ENCODE measurements at regions not wholly inside any gene's neighbourhood (a gene's known extent, or its start where the extent isn't known, plus 50 kb on each side); places are given as distances from the start of the nearest gene placed in this dataset.
"Not testable (repeated sequence)": the region's sequence is repeated elsewhere in the genome, so short reads cannot be mapped to it uniquely, and the experiment has no call there.

- peak; percentile 91 for FAIRE-seq
- TF ChIP-seq POLR2A (IDR thresholded peaks at IDR 0.05; ENCODE audit: low read depth, low read length) = 0 out of 2 replicates have a peak, but pooled peaks have one; percentile 47
- TF ChIP-seq TAF1 (IDR thresholded peaks at IDR 0.05; ENCODE audit: borderline replicate concordance, low read depth, low read length) = no peak
- no peak for DNase-seq (ENCODE audit: insufficient read length)
Observed at GRCh38 chr1:83499998-83500397, 498.9 kb downstream of the TTLL7 start.

- TF ChIP-seq POLR2A (IDR thresholded peaks at IDR 0.05; ENCODE audit: low read depth, low read length) (no peak), POLR2AphosphoS5 (IDR thresholded peaks at IDR 0.05; ENCODE audit: low read depth, low read length) (no peak), TAF1 (IDR thresholded peaks at IDR 0.05; ENCODE audit: borderline replicate concordance, low read depth, low read length) (no peak)
- no peak for FAIRE-seq
- no peak for DNase-seq (ENCODE audit: insufficient read length)
Observed at GRCh38 chr1:83497563-83497962, 501.4 kb downstream of the TTLL7 start.

- FAIRE-seq (no peak), DNase-seq (ENCODE audit: insufficient read length) (no peak)
- no peak for TF ChIP-seq POLR2AphosphoS5 (IDR thresholded peaks at IDR 0.05; ENCODE audit: low read depth, low read length)
- TF ChIP-seq POLR2A (IDR thresholded peaks at IDR 0.05; ENCODE audit: low read depth, low read length) = no peak
- TF ChIP-seq TAF1 (IDR thresholded peaks at IDR 0.05; ENCODE audit: borderline replicate concordance, low read depth, low read length) = no peak
Observed at GRCh38 chr1:83495560-83495959, 503.4 kb downstream of the TTLL7 start.

GRCh38 chr1:83493633-83494032 lies 505.3 kb downstream of the TTLL7 start:
- TF ChIP-seq TAF1 (IDR thresholded peaks at IDR 0.05; ENCODE audit: borderline replicate concordance, low read depth, low read length) = no peak
- no peak for TF ChIP-seq POLR2A (IDR thresholded peaks at IDR 0.05; ENCODE audit: low read depth, low read length)
- TF ChIP-seq POLR2AphosphoS5 (IDR thresholded peaks at IDR 0.05; ENCODE audit: low read depth, low read length) = no peak
- FAIRE-seq (no peak), DNase-seq (ENCODE audit: insufficient read length) (no peak)

- no peak for TF ChIP-seq POLR2A (IDR thresholded peaks at IDR 0.05; ENCODE audit: low read depth, low read length)
- TF ChIP-seq TAF1 (IDR thresholded peaks at IDR 0.05; ENCODE audit: borderline replicate concordance, low read depth, low read length) = no peak
- no peak for TF ChIP-seq POLR2AphosphoS5 (IDR thresholded peaks at IDR 0.05; ENCODE audit: low read depth, low read length)
- no peak for DNase-seq (ENCODE audit: insufficient read length)
- no peak for FAIRE-seq
Observed at GRCh38 chr1:83491930-83492329, 507.0 kb downstream of the TTLL7 start.

- no peak for DNase-seq (ENCODE audit: insufficient read length)
- TF ChIP-seq POLR2A (IDR thresholded peaks at IDR 0.05; ENCODE audit: low read depth, low read length) (no peak), POLR2AphosphoS5 (IDR thresholded peaks at IDR 0.05; ENCODE audit: low read depth, low read length) (no peak)
- no peak for FAIRE-seq
Observed at GRCh38 chr1:83490988-83491387, 507.9 kb downstream of the TTLL7 start.

- peak; percentile 100 for FAIRE-seq
- DNase-seq (ENCODE audit: insufficient read length) = not testable (repeated sequence)
Observed at GRCh38 chr1:83488105-83488504, 510.8 kb downstream of the TTLL7 start.

- FAIRE-seq = not testable (repeated sequence)
Observed at GRCh38 chr1:83487460-83487859, 511.5 kb downstream of the TTLL7 start.

GRCh38 chr1:83485314-83486019 lies 513.5 kb downstream of the TTLL7 start:
- peak; percentile 99 for FAIRE-seq

More at GRCh38 chr1:83487460-83487859, 511.5 kb downstream of the TTLL7 start:
- not testable (repeated sequence) for DNase-seq (ENCODE audit: insufficient read length)

GRCh38 chr1:83481284-83481683 lies 517.6 kb downstream of the TTLL7 start:
- FAIRE-seq; DNase-seq (ENCODE audit: insufficient read length): not testable (repeated sequence)

More at GRCh38 chr1:83485314-83486019, 513.5 kb downstream of the TTLL7 start:
- not testable (repeated sequence) for DNase-seq (ENCODE audit: insufficient read length)

- DNase-seq (ENCODE audit: insufficient read length) = not testable (repeated sequence)
Observed at GRCh38 chr1:83479591-83480239, 519.2 kb downstream of the TTLL7 start.

GRCh38 chr1:83478127-83478526 lies 520.8 kb downstream of the TTLL7 start:
- FAIRE-seq; DNase-seq (ENCODE audit: insufficient read length): not testable (repeated sequence)

More at GRCh38 chr1:83479591-83480239, 519.2 kb downstream of the TTLL7 start:
- FAIRE-seq = peak; percentile 96

- peak; percentile 89 for FAIRE-seq
- not testable (repeated sequence) for DNase-seq (ENCODE audit: insufficient read length)
Observed at GRCh38 chr1:83476518-83476917, 522.4 kb downstream of the TTLL7 start.

GRCh38 chr1:83474946-83475345 lies 524.0 kb downstream of the TTLL7 start:
- FAIRE-seq = peak; percentile 83
- not testable (repeated sequence) for DNase-seq (ENCODE audit: insufficient read length)

GRCh38 chr1:83473986-83474385 lies 524.9 kb downstream of the TTLL7 start:
- FAIRE-seq; DNase-seq (ENCODE audit: insufficient read length): not testable (repeated sequence)

- FAIRE-seq = peak; percentile 38
- DNase-seq (ENCODE audit: insufficient read length) = not testable (repeated sequence)
Observed at GRCh38 chr1:83472066-83472465, 526.9 kb downstream of the TTLL7 start.

- peak; percentile 73 for FAIRE-seq
Observed at GRCh38 chr1:83471272-83471671, 527.7 kb downstream of the TTLL7 start.

GRCh38 chr1:83468336-83468735 lies 530.6 kb downstream of the TTLL7 start:
- FAIRE-seq; DNase-seq (ENCODE audit: insufficient read length): not testable (repeated sequence)

More at GRCh38 chr1:83471272-83471671, 527.7 kb downstream of the TTLL7 start:
- not testable (repeated sequence) for DNase-seq (ENCODE audit: insufficient read length)

GRCh38 chr1:83457735-83458248 lies 541.1 kb downstream of the TTLL7 start:
- not testable (repeated sequence) for DNase-seq (ENCODE audit: insufficient read length)
- FAIRE-seq = peak; percentile 77
